Stimulated activated effector memory CD8-positive, alpha-beta T cell treated with anti-CD3 and anti-CD28 coated beads, Interleukin-12 subunit alpha, Interleukin-12 subunit beta, amount 100 ng/mL, for 72 hours (primary cell): ENCODE measurements at regions not wholly inside any gene's neighbourhood (a gene's known extent, or its start where the extent isn't known, plus 50 kb on each side); places are given as distances from the start of the nearest gene placed in this dataset.

Source experiments
- ATAC-seq: fragments of 150-1000 bp; cut with Tn5 transposase; 2 replicates; pipeline ENCODE4 v1.10.0; 2021
- DNase-seq, 2 donors: peaks; one replicate each; pipeline ENCODE4 v3.0.0; 2021 to 2022; ENCODE audit warnings: low spot score in 2 of 2
- H3K27ac Mint-ChIP-seq: one replicate; pipeline ENCODE4 v1.8.0; 2022; ENCODE audit warnings: mild to moderate bottlenecking, mixed read lengths
- H3K36me3 Mint-ChIP-seq: one replicate; pipeline ENCODE4 v1.8.0; 2022; ENCODE audit warnings: mild to moderate bottlenecking, mixed read lengths
- H3K4me1 Mint-ChIP-seq: one replicate; pipeline ENCODE4 v1.8.0; 2022; ENCODE audit warnings: mixed read lengths
- H3K4me3 Mint-ChIP-seq: one replicate; pipeline ENCODE4 v1.8.0; 2022; ENCODE audit warnings: mild to moderate bottlenecking, mixed read lengths
- H3K9me3 Mint-ChIP-seq: one replicate; pipeline ENCODE4 v1.8.0; 2022; ENCODE audit warnings: mixed read lengths

- no peak overlapping the region for H3K4me3 Mint-ChIP-seq
- ATAC-seq (no peak), DNase-seq (no peak)
- no peak overlapping the region for H3K27ac Mint-ChIP-seq
- H3K4me1 Mint-ChIP-seq: no peaks in the 10 kb centered on the region
- H3K9me3 Mint-ChIP-seq: peaks cover 6% of the 10 kb centered on the region
- H3K36me3 Mint-ChIP-seq: no peaks in the 10 kb centered on the region
Measured at GRCh38 chr12:115402443-115403180, 718.6 kb upstream of the TBX3 start.

GRCh38 chr12:115401761-115402160, 717.8 kb upstream of the TBX3 start:
- ATAC-seq: no peak
- H3K27ac Mint-ChIP-seq: no peak overlapping the region
- no peaks in the 10 kb centered on the region for H3K4me1 Mint-ChIP-seq
- no peak for DNase-seq
- H3K36me3 Mint-ChIP-seq: no peaks in the 10 kb centered on the region
- peaks cover 11% of the 10 kb centered on the region for H3K9me3 Mint-ChIP-seq
- H3K4me3 Mint-ChIP-seq: no peak overlapping the region

- no peak overlapping the region for H3K4me3 Mint-ChIP-seq
- no peaks in the 10 kb centered on the region for H3K4me1 Mint-ChIP-seq
- H3K9me3 Mint-ChIP-seq: peaks cover 14% of the 10 kb centered on the region
- DNase-seq (no peak), ATAC-seq (no peak)
- no peak overlapping the region for H3K27ac Mint-ChIP-seq
- no peaks in the 10 kb centered on the region for H3K36me3 Mint-ChIP-seq
Measured at GRCh38 chr12:115400011-115400410, 716.0 kb upstream of the TBX3 start.

- DNase-seq (no peak), ATAC-seq (no peak)
- no peak overlapping the region for H3K27ac Mint-ChIP-seq
- no peaks in the 10 kb centered on the region for H3K36me3 Mint-ChIP-seq
- no peaks in the 10 kb centered on the region for H3K4me1 Mint-ChIP-seq
- no peak overlapping the region for H3K4me3 Mint-ChIP-seq
- H3K9me3 Mint-ChIP-seq: peaks cover 12% of the 10 kb centered on the region
Measured at GRCh38 chr12:115398311-115398781, 714.4 kb upstream of the TBX3 start.

GRCh38 chr12:115396567-115396966, 712.6 kb upstream of the TBX3 start:
- ATAC-seq: no peak
- Mint-ChIP-seq H3K4me3 (no peak overlapping the region), H3K9me3 (peaks cover 16% of the 10 kb centered on the region), H3K27ac (no peak overlapping the region), H3K4me1 (no peaks in the 10 kb centered on the region), H3K36me3 (no peaks in the 10 kb centered on the region)
- no peak for DNase-seq

- ATAC-seq: no peak
- no peak for DNase-seq
- no peaks in the 10 kb centered on the region for H3K4me1 Mint-ChIP-seq
- H3K36me3 Mint-ChIP-seq: no peaks in the 10 kb centered on the region
- peaks cover 24% of the 10 kb centered on the region for H3K9me3 Mint-ChIP-seq
- no peak overlapping the region for H3K4me3 Mint-ChIP-seq
- no peak overlapping the region for H3K27ac Mint-ChIP-seq
Measured at GRCh38 chr12:115394496-115395220, 710.7 kb upstream of the TBX3 start.

- Mint-ChIP-seq H3K27ac (no peak overlapping the region), H3K4me3 (no peak overlapping the region), H3K4me1 (no peaks in the 10 kb centered on the region), H3K9me3 (peaks cover 22% of the 10 kb centered on the region), H3K36me3 (no peaks in the 10 kb centered on the region)
- no peak for ATAC-seq
- no peak for DNase-seq
Measured at GRCh38 chr12:115388139-115388538, 704.2 kb upstream of the TBX3 start.

- H3K36me3 Mint-ChIP-seq: no peaks in the 10 kb centered on the region
- no peaks in the 10 kb centered on the region for H3K4me1 Mint-ChIP-seq
- peaks cover 22% of the 10 kb centered on the region for H3K9me3 Mint-ChIP-seq
- DNase-seq (no peak), ATAC-seq (no peak)
- no peak overlapping the region for H3K4me3 Mint-ChIP-seq
- no peak overlapping the region for H3K27ac Mint-ChIP-seq
Measured at GRCh38 chr12:115387467-115387901, 703.5 kb upstream of the TBX3 start.

GRCh38 chr12:115386946-115387345, 703.0 kb upstream of the TBX3 start:
- Mint-ChIP-seq H3K27ac (no peak overlapping the region), H3K9me3 (peaks cover 20% of the 10 kb centered on the region), H3K36me3 (no peaks in the 10 kb centered on the region), H3K4me3 (no peak overlapping the region), H3K4me1 (no peaks in the 10 kb centered on the region)
- no peak for ATAC-seq
- DNase-seq: no peak

GRCh38 chr12:115385141-115385540, 701.2 kb upstream of the TBX3 start:
- DNase-seq (no peak), ATAC-seq (no peak)
- peaks cover 17% of the 10 kb centered on the region for H3K9me3 Mint-ChIP-seq
- no peak overlapping the region for H3K27ac Mint-ChIP-seq
- H3K4me3 Mint-ChIP-seq: no peak overlapping the region
- no peaks in the 10 kb centered on the region for H3K36me3 Mint-ChIP-seq
- no peaks in the 10 kb centered on the region for H3K4me1 Mint-ChIP-seq

- DNase-seq (no peak), ATAC-seq (no peak)
- Mint-ChIP-seq H3K27ac (no peak overlapping the region), H3K36me3 (no peaks in the 10 kb centered on the region), H3K4me3 (no peak overlapping the region), H3K4me1 (no peaks in the 10 kb centered on the region), H3K9me3 (peaks cover 14% of the 10 kb centered on the region)
Measured at GRCh38 chr12:115384391-115384790, 700.4 kb upstream of the TBX3 start.

- Mint-ChIP-seq H3K4me3 (no peak overlapping the region), H3K9me3 (peaks cover 13% of the 10 kb centered on the region), H3K4me1 (no peaks in the 10 kb centered on the region), H3K36me3 (no peaks in the 10 kb centered on the region), H3K27ac (no peak overlapping the region)
- ATAC-seq (no peak), DNase-seq (no peak)
Measured at GRCh38 chr12:115383668-115384067, 699.7 kb upstream of the TBX3 start.

- H3K4me1 Mint-ChIP-seq: no peaks in the 10 kb centered on the region
- peaks cover 13% of the 10 kb centered on the region for H3K9me3 Mint-ChIP-seq
- DNase-seq (no peak), ATAC-seq (no peak)
- no peak overlapping the region for H3K4me3 Mint-ChIP-seq
- no peak overlapping the region for H3K27ac Mint-ChIP-seq
- H3K36me3 Mint-ChIP-seq: no peaks in the 10 kb centered on the region
Measured at GRCh38 chr12:115382681-115383080, 698.7 kb upstream of the TBX3 start.

GRCh38 chr12:115380546-115381120, 696.7 kb upstream of the TBX3 start:
- no peaks in the 10 kb centered on the region for H3K36me3 Mint-ChIP-seq
- H3K4me1 Mint-ChIP-seq: no peaks in the 10 kb centered on the region
- no peak overlapping the region for H3K27ac Mint-ChIP-seq
- DNase-seq (no peak), ATAC-seq (no peak)
- no peak overlapping the region for H3K4me3 Mint-ChIP-seq
- H3K9me3 Mint-ChIP-seq: peaks cover 6% of the 10 kb centered on the region

- DNase-seq (no peak), ATAC-seq (no peak)
- Mint-ChIP-seq H3K27ac (no peak overlapping the region), H3K4me1 (no peaks in the 10 kb centered on the region), H3K36me3 (no peaks in the 10 kb centered on the region), H3K4me3 (no peak overlapping the region), H3K9me3 (peaks cover 14% of the 10 kb centered on the region)
Measured at GRCh38 chr12:115378291-115378690, 694.3 kb upstream of the TBX3 start.

GRCh38 chr12:115377779-115378178, 693.8 kb upstream of the TBX3 start:
- H3K4me1 Mint-ChIP-seq: no peaks in the 10 kb centered on the region
- peaks cover 14% of the 10 kb centered on the region for H3K9me3 Mint-ChIP-seq
- ATAC-seq (no peak), DNase-seq (no peak)
- no peak overlapping the region for H3K4me3 Mint-ChIP-seq
- H3K27ac Mint-ChIP-seq: no peak overlapping the region
- H3K36me3 Mint-ChIP-seq: no peaks in the 10 kb centered on the region
